T-cell (primary cell): ENCODE measurements at regions not wholly inside any gene's neighbourhood (a gene's known extent, or its start where the extent isn't known, plus 50 kb on each side); places are given as distances from the start of the nearest gene placed in this dataset.
A peak's percentile ranks its signal among the peaks of the same experiment; 100 is the strongest.

Experiments
- ATAC-seq, 4 experiments: fragments of 200-7000 bp in 3 of 4; fragments of 150-1000 bp in 1 of 4; cut with Tn5 transposase; replicated peaks in 1 of 4; 1 replicate in 3 of 4; 2 replicates in 1 of 4; pipeline ENCODE4 v1.10.0; 2021; ENCODE audit warnings: moderate library complexity in 3 of 4, mild to moderate bottlenecking in 2 of 4, moderate number of reproducible peaks in 1 of 4
- CTCF ChIA-PET, 2 donors: fragments of 300-600 bp; sonication (Branson Sonifier 250); formaldehyde crosslinking; loops; one replicate each; lab custom pipeline; 2022; ENCODE audit warnings: antibody characterized with exemption in 2 of 2; lab: Charles Lee
- POLR2A ChIA-PET, 2 donors: fragments of 300-600 bp; sonication (Branson Sonifier 250); formaldehyde crosslinking; loops; one replicate each; lab custom pipeline; 2022; ENCODE audit warnings: antibody characterized with exemption in 2 of 2; lab: Charles Lee
- DNase-seq, 35 experiments: peaks; one replicate each; pipeline versions ENCODE4 v3.0.0 to v3.0.0-alpha.2; 2013 to 2023
- H3K27ac ChIP-seq: one replicate; pipeline ENCODE4 v1.5.1; 2013; ENCODE audit warnings: low read length
- H3K27me3 ChIP-seq, 2 experiments: replicated peaks in 1 of 2; 1 replicate in 1 of 2; 2 replicates in 1 of 2; pipeline versions ENCODE4 v1.6.1 to v1.7.0; 2013; ENCODE audit warnings: low read length in 1 of 2, mixed read lengths in 1 of 2; ENCODE audit not compliant: control insufficient read depth in 2 of 2, insufficient read depth in 2 of 2; ENCODE audit errors: extremely low read depth in 1 of 2
- H3K36me3 ChIP-seq, 2 donors: 1 replicate in 1 of 2; 2 replicates in 1 of 2; pipeline versions ENCODE4 v1.6.1 to v1.7.0; 2013; ENCODE audit warnings: low read length in 1 of 2; ENCODE audit not compliant: control insufficient read depth in 2 of 2, insufficient read depth in 1 of 2; ENCODE audit errors: extremely low read depth in 1 of 2
- H3K4me1 ChIP-seq, 2 experiments: 1 replicate in 1 of 2; 2 replicates in 1 of 2; pipeline versions ENCODE4 v1.6.1 to v1.7.0; 2013; ENCODE audit warnings: low read length in 2 of 2, mixed read lengths in 1 of 2; ENCODE audit not compliant: insufficient read depth in 2 of 2, control insufficient read depth in 1 of 2; ENCODE audit errors: extremely low read depth in 1 of 2
- H3K4me3 ChIP-seq, 2 donors: 1 replicate in 1 of 2; 2 replicates in 1 of 2; pipeline versions ENCODE4 v1.5.1 to v1.7.0; 2013; ENCODE audit warnings: mild to moderate bottlenecking in 2 of 2, low read length in 1 of 2, moderate library complexity in 1 of 2; ENCODE audit not compliant: control insufficient read depth in 1 of 2; ENCODE audit errors: extremely low read depth in 1 of 2
- H3K9me3 ChIP-seq: 2 replicates; pipeline ENCODE4 v1.7.0; 2013
- H3K27ac Mint-ChIP-seq, 2 donors: one replicate each; pipeline ENCODE4 v1.8.0; 2020 to 2021; ENCODE audit warnings: mild to moderate bottlenecking in 2 of 2, mixed read lengths in 2 of 2
- H3K27me3 Mint-ChIP-seq, 2 donors: one replicate each; pipeline ENCODE4 v1.8.0; 2021 to 2022; ENCODE audit warnings: mixed read lengths in 2 of 2
- H3K36me3 Mint-ChIP-seq: one replicate; pipeline ENCODE4 v1.8.0; 2021; ENCODE audit warnings: mixed read lengths
- H3K4me1 Mint-ChIP-seq, 3 donors: one replicate each; pipeline ENCODE4 v1.8.0; 2020 to 2022; ENCODE audit warnings: mixed read lengths in 3 of 3, mild to moderate bottlenecking in 1 of 3
- H3K4me3 Mint-ChIP-seq, 3 donors: one replicate each; pipeline ENCODE4 v1.8.0; 2020 to 2022; ENCODE audit warnings: mild to moderate bottlenecking in 3 of 3, mixed read lengths in 3 of 3, moderate library complexity in 3 of 3
- H3K9me3 Mint-ChIP-seq, 3 donors: one replicate each; pipeline ENCODE4 v1.8.0; 2020 to 2022; ENCODE audit warnings: mixed read lengths in 3 of 3
- WGBS: methylation state at CpG from one replicate; pipeline ENCODE4 v1.1.5; 2013; ENCODE audit warnings: missing lambda C conversion rate; ENCODE audit not compliant: insufficient coverage; 5-methylcytosine and 5-hydroxymethylcytosine counted together

- H3K27me3 ChIP-seq: no peaks in the 10 kb centered on the region
- DNase-seq (peak; percentile 35 to 87 (median 67)), ATAC-seq (peak; percentile 98 to 99 (median 99))
- ChIA-PET POLR2A (interaction anchor here in 1 of 2 donors (0.6 to 0.9 kb wide), 2 partner anchors 76 to 313 kb away, joined by 3 read pairs; no protein-coding TSS in a partner anchor), CTCF (interaction anchor here (0.6 to 1.9 kb wide), 19 partner anchors 9 to 657 kb away, joined by 3 to 16 read pairs (median 4); no protein-coding TSS in a partner anchor)
- H3K27ac Mint-ChIP-seq: peak overlapping the region; percentile 69 to 82
- WGBS: 25% methylated on average over 9 of the region's 14 CpGs
- peaks cover 0 to 9% of the 10 kb centered on the region in 2 experiments for H3K4me1 ChIP-seq
- no peak overlapping the region for H3K4me3 ChIP-seq
- H3K36me3 ChIP-seq: no peaks in the 10 kb centered on the region
- no peaks in the 10 kb centered on the region for H3K27me3 Mint-ChIP-seq
- H3K4me3 Mint-ChIP-seq: peak overlapping the region; percentile 51 to 59 (median 52)
- H3K27ac ChIP-seq: no peak overlapping the region
- H3K9me3 Mint-ChIP-seq: peaks cover 0 to 24% (median 22%) of the 10 kb centered on the region in 3 donors
- H3K36me3 Mint-ChIP-seq: peaks cover 3% of the 10 kb centered on the region
- peaks cover 5 to 8% (median 7%) of the 10 kb centered on the region in 3 donors for H3K4me1 Mint-ChIP-seq
- no peaks in the 10 kb centered on the region for H3K9me3 ChIP-seq
Observed at GRCh38 chr1:181166377-181167196, 78.1 kb downstream of the IER5 start.

GRCh38 chr1:181169281-181169865 is 80.9 kb downstream of the IER5 start:
- DNase-seq (no peak), ATAC-seq (no peak)
- H3K4me1 ChIP-seq: peaks cover 0 to 6% of the 10 kb centered on the region in 2 experiments
- no CpG with 5 or more reads among the region's 8 CpGs for WGBS
- H3K27me3 ChIP-seq: peaks cover 0 to 2% of the 10 kb centered on the region in 2 experiments
- H3K36me3 Mint-ChIP-seq: no peaks in the 10 kb centered on the region
- CTCF ChIA-PET: interaction anchor here (0.6 to 1.2 kb wide), 5 partner anchors 28 to 288 kb away, joined by 3 to 5 read pairs (median 3); no protein-coding TSS in a partner anchor
- no peak overlapping the region for H3K27ac ChIP-seq
- no peak overlapping the region for H3K4me3 ChIP-seq
- no peak overlapping the region for H3K27ac Mint-ChIP-seq
- H3K36me3 ChIP-seq: no peaks in the 10 kb centered on the region
- H3K27me3 Mint-ChIP-seq: peaks cover 0 to 2% of the 10 kb centered on the region in 2 donors
- H3K9me3 ChIP-seq: no peaks in the 10 kb centered on the region
- H3K4me1 Mint-ChIP-seq: peaks cover 4 to 7% (median 5%) of the 10 kb centered on the region in 3 donors
- H3K4me3 Mint-ChIP-seq: no peak overlapping the region
- H3K9me3 Mint-ChIP-seq: peaks cover 0 to 17% (median 7%) of the 10 kb centered on the region in 3 donors
- POLR2A ChIA-PET: interaction anchor here in 1 of 2 donors (0.9 kb wide), 1 partner anchor 134 kb away, joined by 4 read pairs; no protein-coding TSS in a partner anchor

GRCh38 chr1:181170194-181170593 is 81.7 kb downstream of the IER5 start:
- Histone ChIP-seq H3K36me3 (no peaks in the 10 kb centered on the region), H3K4me1 (peaks cover 0 to 6% of the 10 kb centered on the region in 2 experiments), H3K27me3 (peaks cover 0 to 8% of the 10 kb centered on the region in 2 experiments), H3K9me3 (no peaks in the 10 kb centered on the region), H3K4me3 (no peak overlapping the region), H3K27ac (no peak overlapping the region)
- Mint-ChIP-seq H3K4me1 (peaks cover 4 to 7% (median 5%) of the 10 kb centered on the region in 3 donors), H3K9me3 (peaks cover 0 to 13% (median 2%) of the 10 kb centered on the region in 3 donors), H3K4me3 (no peak overlapping the region), H3K27ac (no peak overlapping the region), H3K36me3 (no peaks in the 10 kb centered on the region), H3K27me3 (peaks cover 0 to 5% of the 10 kb centered on the region in 2 donors)
- POLR2A ChIA-PET: no interaction called here
- 100% methylated on average over 1 of the region's 3 CpGs for WGBS
- CTCF ChIA-PET: interaction anchor here in 1 of 2 donors (1.0 kb wide), 1 partner anchor 132 kb away, joined by 3 read pairs; no protein-coding TSS in a partner anchor
- DNase-seq (no peak), ATAC-seq (no peak)

DNA sequence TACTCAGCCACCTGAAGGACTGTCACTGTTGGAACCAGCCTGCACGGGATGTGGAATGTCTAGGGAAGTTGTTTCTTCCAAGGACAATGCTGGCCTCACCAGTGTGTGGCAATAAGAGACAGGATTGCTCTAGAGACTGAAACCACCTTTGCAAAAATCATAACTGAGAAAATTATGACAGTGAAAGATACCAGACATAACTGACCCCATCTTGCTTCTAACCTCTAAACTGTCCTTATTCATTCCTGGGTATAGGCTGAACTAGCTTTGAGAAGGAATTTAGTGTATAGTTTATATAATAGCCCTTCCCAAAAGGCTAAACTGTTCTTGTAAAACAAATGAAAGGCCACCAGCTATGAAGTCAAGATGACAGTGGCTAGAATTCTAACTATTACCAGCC is 83.6 kb downstream of the IER5 start:
- Histone ChIP-seq H3K27me3 (peaks cover 0 to 11% of the 10 kb centered on the region in 2 experiments), H3K36me3 (no peaks in the 10 kb centered on the region), H3K4me1 (no peaks in the 10 kb centered on the region), H3K4me3 (no peak overlapping the region), H3K27ac (no peak overlapping the region), H3K9me3 (no peaks in the 10 kb centered on the region)
- WGBS: no CpG with 5 or more reads among the region's 1 CpG
- POLR2A ChIA-PET: no interaction called here
- H3K36me3 Mint-ChIP-seq: no peaks in the 10 kb centered on the region
- ATAC-seq: no peak
- peaks cover 0 to 13% (median 0%) of the 10 kb centered on the region in 3 donors for H3K9me3 Mint-ChIP-seq
- DNase-seq: no peak
- H3K4me1 Mint-ChIP-seq: no peaks in the 10 kb centered on the region
- peaks cover 4 to 5% of the 10 kb centered on the region in 2 donors for H3K27me3 Mint-ChIP-seq
- no peak overlapping the region for H3K27ac Mint-ChIP-seq
- CTCF ChIA-PET: no interaction called here
- H3K4me3 Mint-ChIP-seq: no peak overlapping the region

DNA sequence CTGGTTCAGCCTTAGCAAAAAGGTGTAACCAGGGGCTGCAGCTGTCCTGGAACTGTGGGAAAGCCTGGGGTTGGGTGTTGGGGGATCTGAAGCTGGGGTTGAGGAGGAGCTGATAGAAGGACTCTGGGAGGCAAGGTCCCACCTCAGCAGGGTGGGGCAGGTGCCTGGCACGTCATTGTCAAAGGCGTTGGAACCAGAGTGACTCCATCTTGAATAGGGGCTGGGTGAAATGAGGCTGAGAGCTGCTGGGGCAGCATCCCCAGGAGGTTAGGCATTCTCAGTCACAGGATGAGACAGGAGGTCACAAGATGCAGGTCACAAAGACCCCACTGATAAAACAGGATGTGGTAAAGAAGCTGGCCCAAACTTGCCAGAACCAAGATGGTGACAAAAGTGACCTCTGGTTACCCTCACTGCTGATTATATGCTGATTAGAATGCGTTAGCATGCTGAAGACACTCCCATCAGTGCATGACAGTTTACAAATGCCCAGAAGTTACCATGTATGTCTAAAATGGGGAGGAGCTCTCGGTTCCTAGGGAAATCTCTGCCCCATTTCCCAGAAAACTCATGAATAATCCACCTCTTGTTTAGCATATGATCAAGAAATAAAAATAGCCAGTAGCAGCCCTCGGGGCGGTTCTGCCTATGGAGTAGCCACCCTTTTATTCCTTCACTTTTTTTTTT is 85.4 kb downstream of the IER5 start:
- Mint-ChIP-seq H3K27me3 (peaks cover 4 to 5% of the 10 kb centered on the region in 2 donors), H3K36me3 (no peaks in the 10 kb centered on the region), H3K27ac (no peak overlapping the region), H3K4me1 (no peaks in the 10 kb centered on the region), H3K4me3 (no peak overlapping the region), H3K9me3 (peaks cover 0 to 13% (median 0%) of the 10 kb centered on the region in 3 donors)
- WGBS: 80% methylated on average over 1 of the region's 6 CpGs
- H3K36me3 ChIP-seq: no peaks in the 10 kb centered on the region
- H3K27ac ChIP-seq: no peak overlapping the region
- H3K27me3 ChIP-seq: peaks cover 0 to 11% of the 10 kb centered on the region in 2 experiments
- DNase-seq (no peak), ATAC-seq (no peak)
- H3K9me3 ChIP-seq: no peaks in the 10 kb centered on the region
- no peaks in the 10 kb centered on the region for H3K4me1 ChIP-seq
- ChIA-PET POLR2A (no interaction called here), CTCF (interaction anchor here in 1 of 2 donors (0.7 kb wide), 1 partner anchor 546 kb away, joined by 3 read pairs; no protein-coding TSS in a partner anchor)
- no peak overlapping the region for H3K4me3 ChIP-seq

- CTCF ChIA-PET: interaction anchor here in 1 of 2 donors (0.7 kb wide), 1 partner anchor 545 kb away, joined by 3 read pairs; no protein-coding TSS in a partner anchor
- H3K27me3 Mint-ChIP-seq: peaks cover 4 to 5% of the 10 kb centered on the region in 2 donors
- Histone ChIP-seq H3K27ac (no peak overlapping the region), H3K36me3 (no peaks in the 10 kb centered on the region), H3K9me3 (no peaks in the 10 kb centered on the region), H3K27me3 (peaks cover 0 to 11% of the 10 kb centered on the region in 2 experiments), H3K4me3 (no peak overlapping the region), H3K4me1 (peaks cover 2% of the 10 kb centered on the region in 2 experiments)
- no peak overlapping the region for H3K27ac Mint-ChIP-seq
- H3K4me3 Mint-ChIP-seq: no peak overlapping the region
- peaks cover 5 to 8% (median 7%) of the 10 kb centered on the region in 3 donors for H3K4me1 Mint-ChIP-seq
- DNase-seq: no peak
- no peak for ATAC-seq
- POLR2A ChIA-PET: no interaction called here
- H3K9me3 Mint-ChIP-seq: peaks cover 0 to 13% (median 0%) of the 10 kb centered on the region in 3 donors
- H3K36me3 Mint-ChIP-seq: no peaks in the 10 kb centered on the region
- WGBS: 92% methylated on average over 1 of the region's 4 CpGs
Observed at GRCh38 chr1:181174861-181175260, 86.4 kb downstream of the IER5 start.
